PC-9 (cell line): ENCODE measurements at regions not wholly inside any gene's neighbourhood (a gene's known extent, or its start where the extent isn't known, plus 50 kb on each side); places are given as distances from the start of the nearest gene placed in this dataset.

ENCODE experiments used
- EZH2 ChIP-seq: fragments of 200-600 bp; sonication (generic); IDR thresholded peaks from 2 replicates; pipeline ENCODE4 v1.8.0; 2017; ENCODE audit warnings: antibody characterized with exemption, low read depth
- TF ChIP-seq, protein P1 (sequence below): fragments of 200-600 bp; sonication (generic); conservative IDR thresholded peaks from 2 replicates; pipeline ENCODE4 v1.6.1; 2017; ENCODE audit warnings: mixed run types, antibody characterized with exemption, mild to moderate bottlenecking, moderate library complexity

DNA sequence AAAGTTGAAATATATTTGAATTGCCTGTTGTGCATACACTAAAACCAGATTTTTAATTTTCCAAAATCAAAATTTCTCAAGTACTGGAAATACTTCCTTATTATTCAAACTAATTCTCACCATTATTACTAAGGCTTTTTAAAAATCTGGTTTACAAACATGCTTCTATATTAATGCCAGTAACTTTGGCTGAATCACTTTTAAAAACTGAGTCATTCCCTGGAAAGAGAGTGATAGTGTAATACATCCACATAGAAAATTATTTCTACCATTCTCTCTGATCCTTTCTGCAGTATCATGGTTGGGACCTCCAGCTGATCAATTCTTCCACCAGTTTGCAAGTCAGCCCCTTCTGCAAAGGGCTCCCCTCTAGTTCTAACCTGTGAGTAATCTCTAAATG lies 165.3 kb upstream of the FAM241A start:
- TF ChIP-seq, protein P1, sequence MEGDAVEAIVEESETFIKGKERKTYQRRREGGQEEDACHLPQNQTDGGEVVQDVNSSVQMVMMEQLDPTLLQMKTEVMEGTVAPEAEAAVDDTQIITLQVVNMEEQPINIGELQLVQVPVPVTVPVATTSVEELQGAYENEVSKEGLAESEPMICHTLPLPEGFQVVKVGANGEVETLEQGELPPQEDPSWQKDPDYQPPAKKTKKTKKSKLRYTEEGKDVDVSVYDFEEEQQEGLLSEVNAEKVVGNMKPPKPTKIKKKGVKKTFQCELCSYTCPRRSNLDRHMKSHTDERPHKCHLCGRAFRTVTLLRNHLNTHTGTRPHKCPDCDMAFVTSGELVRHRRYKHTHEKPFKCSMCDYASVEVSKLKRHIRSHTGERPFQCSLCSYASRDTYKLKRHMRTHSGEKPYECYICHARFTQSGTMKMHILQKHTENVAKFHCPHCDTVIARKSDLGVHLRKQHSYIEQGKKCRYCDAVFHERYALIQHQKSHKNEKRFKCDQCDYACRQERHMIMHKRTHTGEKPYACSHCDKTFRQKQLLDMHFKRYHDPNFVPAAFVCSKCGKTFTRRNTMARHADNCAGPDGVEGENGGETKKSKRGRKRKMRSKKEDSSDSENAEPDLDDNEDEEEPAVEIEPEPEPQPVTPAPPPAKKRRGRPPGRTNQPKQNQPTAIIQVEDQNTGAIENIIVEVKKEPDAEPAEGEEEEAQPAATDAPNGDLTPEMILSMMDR: no peak
- no peak for TF ChIP-seq EZH2
